ENCODE measurements at regions not wholly inside any gene's neighbourhood (a gene's known extent, or its start where the extent isn't known, plus 50 kb on each side); places are given as distances from the start of the nearest gene placed in this dataset.

DNA sequence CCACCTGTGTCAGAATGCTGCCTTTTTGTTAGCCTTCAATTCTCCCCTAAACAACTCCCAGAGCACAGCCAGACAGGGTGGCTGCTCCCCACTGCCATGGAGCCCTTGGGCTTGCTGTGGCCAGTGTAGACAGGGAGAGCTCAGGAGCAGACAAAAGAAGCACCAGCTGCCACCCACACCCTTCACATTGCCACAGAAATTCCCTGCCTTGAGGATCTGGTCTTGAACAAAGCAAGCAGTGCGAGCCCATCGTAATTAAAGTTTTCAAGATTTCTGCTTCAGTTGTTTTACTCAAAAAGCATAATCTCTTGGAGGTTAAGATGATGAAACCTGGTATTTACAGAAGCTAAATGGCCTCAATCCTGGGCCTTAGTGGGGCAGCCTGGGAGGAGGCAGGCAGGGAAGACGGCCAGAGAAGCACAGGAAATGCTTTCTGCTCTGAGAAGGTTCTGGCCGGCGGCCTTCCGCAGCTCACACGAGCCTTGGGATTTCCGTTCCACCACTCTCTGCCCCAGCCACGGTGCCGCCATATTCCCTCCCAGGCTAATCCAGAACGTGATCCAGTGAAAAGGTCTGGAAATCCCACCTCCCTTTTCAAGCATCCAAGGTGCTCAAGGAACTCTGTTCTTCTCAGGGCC lies 535.2 kb downstream of the BCL11B start:
- DNase-seq (ENCODE audit: low read depth): no peak
- in situ Hi-C loops (cut with HindIII; ENCODE audit: low sequenced_read_pairs): no loop called here

DNA sequence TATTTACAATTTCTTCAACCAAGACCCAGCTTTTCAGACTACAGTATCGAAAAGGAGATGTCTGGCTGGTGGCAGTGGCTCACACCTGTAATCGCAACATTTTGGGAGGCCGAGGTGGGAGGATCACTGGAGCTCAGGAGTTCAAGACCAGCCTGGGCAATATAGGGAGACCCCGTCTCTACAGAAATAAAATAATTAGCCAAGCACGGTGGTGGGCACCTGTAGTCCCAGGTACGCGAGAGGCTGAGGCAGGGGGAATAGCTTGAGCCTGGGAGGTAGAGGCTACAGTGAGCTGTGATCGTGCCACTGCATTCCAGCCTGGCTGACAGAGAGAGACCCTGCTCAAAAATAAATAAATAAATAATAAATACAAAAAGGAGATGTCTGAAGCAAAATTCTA lies 530.5 kb downstream of the BCL11B start:
- TF ChIP-seq, protein P1, sequence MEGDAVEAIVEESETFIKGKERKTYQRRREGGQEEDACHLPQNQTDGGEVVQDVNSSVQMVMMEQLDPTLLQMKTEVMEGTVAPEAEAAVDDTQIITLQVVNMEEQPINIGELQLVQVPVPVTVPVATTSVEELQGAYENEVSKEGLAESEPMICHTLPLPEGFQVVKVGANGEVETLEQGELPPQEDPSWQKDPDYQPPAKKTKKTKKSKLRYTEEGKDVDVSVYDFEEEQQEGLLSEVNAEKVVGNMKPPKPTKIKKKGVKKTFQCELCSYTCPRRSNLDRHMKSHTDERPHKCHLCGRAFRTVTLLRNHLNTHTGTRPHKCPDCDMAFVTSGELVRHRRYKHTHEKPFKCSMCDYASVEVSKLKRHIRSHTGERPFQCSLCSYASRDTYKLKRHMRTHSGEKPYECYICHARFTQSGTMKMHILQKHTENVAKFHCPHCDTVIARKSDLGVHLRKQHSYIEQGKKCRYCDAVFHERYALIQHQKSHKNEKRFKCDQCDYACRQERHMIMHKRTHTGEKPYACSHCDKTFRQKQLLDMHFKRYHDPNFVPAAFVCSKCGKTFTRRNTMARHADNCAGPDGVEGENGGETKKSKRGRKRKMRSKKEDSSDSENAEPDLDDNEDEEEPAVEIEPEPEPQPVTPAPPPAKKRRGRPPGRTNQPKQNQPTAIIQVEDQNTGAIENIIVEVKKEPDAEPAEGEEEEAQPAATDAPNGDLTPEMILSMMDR (IDR thresholded peaks at IDR 0.05; ENCODE audit: low read depth, low read length, missing control alignments): no peak
- no peak for DNase-seq (ENCODE audit: low read depth)
- no peak overlapping the region for H3K4me3 ChIP-seq (ENCODE audit: low read depth, low read length)
- in situ Hi-C loops (cut with HindIII; ENCODE audit: low sequenced_read_pairs): no loop called here

More for the DNA sequence above, 535.2 kb downstream of the BCL11B start:
- H3K4me3 ChIP-seq (ENCODE audit: low read depth, low read length): no peak overlapping the region
- TF ChIP-seq, protein P1 (IDR thresholded peaks at IDR 0.05; ENCODE audit: low read depth, low read length, missing control alignments): no peak

DNA sequence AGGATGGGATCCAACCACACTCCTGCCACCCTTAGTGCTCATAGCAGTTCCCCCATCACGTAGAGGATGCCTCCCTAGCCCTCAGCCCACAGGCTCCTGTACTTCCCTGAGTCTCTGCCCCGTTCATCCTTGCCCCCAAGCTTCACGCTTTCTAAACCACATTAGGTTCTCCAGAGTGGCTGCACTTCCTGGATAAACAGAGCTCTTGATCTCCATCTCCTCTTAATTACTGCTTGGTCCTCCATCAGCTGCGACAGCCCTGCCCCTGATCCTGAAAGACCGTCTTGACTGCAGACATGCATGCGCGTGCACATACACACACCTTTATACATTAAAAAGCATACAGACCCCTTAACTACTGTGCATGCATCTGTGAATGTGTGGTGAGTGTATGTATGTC lies 530.0 kb downstream of the BCL11B start:
- in situ Hi-C loops (cut with HindIII; ENCODE audit: low sequenced_read_pairs): no loop called here

DNA sequence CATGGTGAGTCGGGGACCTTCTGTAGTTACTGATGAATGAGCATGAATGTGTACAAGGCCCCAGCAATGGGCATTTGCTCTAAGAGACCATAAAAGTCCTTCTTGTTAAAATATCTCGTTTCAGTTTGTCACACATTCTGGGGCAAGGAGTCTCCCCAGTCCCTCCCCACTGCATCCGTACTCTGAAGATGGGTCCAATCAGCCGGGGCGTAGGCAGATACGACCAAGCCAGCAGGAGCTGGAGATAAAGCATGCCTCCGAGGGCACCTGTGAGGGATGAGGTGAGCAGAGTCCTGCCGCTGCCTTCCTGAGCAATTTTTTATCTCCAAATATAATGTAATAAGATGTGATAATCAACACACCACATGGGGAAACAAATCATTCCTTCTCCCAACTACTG lies 528.5 kb downstream of the BCL11B start:
- H3K4me3 ChIP-seq (ENCODE audit: low read depth, low read length): no peak overlapping the region
- TF ChIP-seq, protein P1 (IDR thresholded peaks at IDR 0.05; ENCODE audit: low read depth, low read length, missing control alignments): no peak
- in situ Hi-C loops (cut with HindIII; ENCODE audit: low sequenced_read_pairs): no loop called here
- DNase-seq (ENCODE audit: low read depth): no peak

More for the DNA sequence above, 530.0 kb downstream of the BCL11B start:
- TF ChIP-seq, protein P1 (IDR thresholded peaks at IDR 0.05; ENCODE audit: low read depth, low read length, missing control alignments): no peak
- DNase-seq (ENCODE audit: low read depth): no peak
- H3K4me3 ChIP-seq (ENCODE audit: low read depth, low read length): no peak overlapping the region

DNA sequence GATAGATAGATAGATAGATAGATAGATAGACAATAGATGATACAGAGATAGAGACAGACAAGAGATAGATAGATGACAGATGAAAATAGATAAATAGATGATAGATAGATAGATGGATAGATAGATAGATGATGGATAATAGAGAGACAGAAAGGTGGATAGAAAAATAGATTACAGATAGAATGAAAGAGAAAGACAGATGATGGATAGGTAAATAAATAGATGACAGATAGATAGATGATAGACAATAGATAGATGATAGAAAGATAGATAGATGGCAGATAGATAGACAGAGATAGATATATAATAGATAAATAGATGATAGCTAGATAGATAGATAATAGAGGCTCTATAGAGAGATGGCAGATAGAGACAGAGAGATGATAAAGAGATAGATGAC lies 523.0 kb downstream of the BCL11B start:
- H3K4me3 ChIP-seq (ENCODE audit: low read depth, low read length): no peak overlapping the region
- TF ChIP-seq, protein P1 (IDR thresholded peaks at IDR 0.05; ENCODE audit: low read depth, low read length, missing control alignments): no peak
- no peak for DNase-seq (ENCODE audit: low read depth)
- in situ Hi-C loops (cut with HindIII; ENCODE audit: low sequenced_read_pairs): no loop called here

DNA sequence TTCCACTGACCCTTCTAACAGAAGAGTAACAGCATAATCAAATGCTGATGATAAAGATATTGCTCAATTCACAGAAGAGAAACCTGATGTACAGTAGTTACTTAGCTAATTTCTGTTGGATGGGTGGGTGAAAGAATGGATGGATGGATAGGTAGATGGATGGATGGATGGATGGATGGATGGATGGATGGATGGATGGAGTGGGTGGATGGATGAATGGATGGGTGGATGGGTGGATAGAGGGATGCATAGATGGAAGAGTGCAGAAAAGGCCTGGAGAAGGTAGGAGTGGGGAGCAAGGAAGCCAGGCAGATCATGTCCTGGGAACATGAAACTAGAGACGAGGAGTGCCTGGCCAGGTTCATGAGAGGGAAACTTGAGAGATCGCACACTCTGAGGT lies 520.9 kb downstream of the BCL11B start:
- no peak for DNase-seq (ENCODE audit: low read depth)
- H3K4me3 ChIP-seq (ENCODE audit: low read depth, low read length): no peak overlapping the region
- TF ChIP-seq, protein P1 (IDR thresholded peaks at IDR 0.05; ENCODE audit: low read depth, low read length, missing control alignments): no peak
- in situ Hi-C loops (cut with HindIII; ENCODE audit: low sequenced_read_pairs): no loop called here
